H1 (cell line): ENCODE measurements at regions not wholly inside any gene's neighbourhood (a gene's known extent, or its start where the extent isn't known, plus 50 kb on each side); places are given as distances from the start of the nearest gene placed in this dataset.

Experiments
- EZH2 ChIP-seq: fragments of 200-600 bp; sonication (generic); IDR thresholded peaks from 2 replicates; pipeline ENCODE4 v1.7.1; 2012; ENCODE audit warnings: low read depth, mild to moderate bottlenecking, moderate library complexity, low read length, inconsistent platforms; ENCODE audit not compliant: severe bottlenecking
- POLR2A ChIP-seq, 2 experiments: IDR thresholded peaks; 1 replicate in 1 of 2; 2 replicates in 1 of 2; pipeline ENCODE4 v1.6.1; 2011; ENCODE audit warnings: low read depth in 2 of 2, low read length in 2 of 2, mild to moderate bottlenecking in 2 of 2; ENCODE audit errors: control extremely low read depth in 1 of 2
- TF ChIP-seq, protein P1 (sequence below), 3 experiments: IDR thresholded peaks; 1 replicate in 2 of 3; 2 replicates in 1 of 3; pipeline versions ENCODE4 v1.5.1 to v1.6.1; 2011; ENCODE audit warnings: low read length in 3 of 3, mild to moderate bottlenecking in 3 of 3, inconsistent platforms in 2 of 3, low read depth in 1 of 3, moderate library complexity in 1 of 3; ENCODE audit not compliant: insufficient read depth in 1 of 3; ENCODE audit errors: control extremely low read depth in 1 of 3

DNA sequence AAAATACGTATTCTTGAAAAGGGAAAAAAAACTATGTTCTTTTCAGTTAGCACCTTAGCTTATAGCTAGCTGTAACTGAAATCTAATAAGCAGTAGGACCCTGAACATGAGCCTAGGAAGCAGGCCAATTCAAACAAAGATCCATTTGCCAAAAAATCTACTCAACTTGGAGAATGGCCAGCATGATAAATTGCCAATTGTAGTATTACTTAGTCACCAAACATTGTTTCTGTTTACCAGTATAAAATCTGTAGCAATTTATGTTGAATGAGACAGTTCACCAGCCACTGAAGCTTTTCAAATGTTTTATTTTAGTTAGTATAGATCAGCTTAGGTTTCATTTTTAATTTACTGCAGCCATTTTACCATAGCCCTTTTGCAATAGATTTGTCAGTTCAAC is 323.6 kb upstream of the DIPK2B start:
- TF ChIP-seq EZH2, result no peak
- no peak for TF ChIP-seq POLR2A (IDR thresholded peaks at IDR 0.05; ENCODE audit: control extremely low read depth in 1 of 2, low read depth in 2 of 2, low read length in 2 of 2)
- TF ChIP-seq, protein P1, sequence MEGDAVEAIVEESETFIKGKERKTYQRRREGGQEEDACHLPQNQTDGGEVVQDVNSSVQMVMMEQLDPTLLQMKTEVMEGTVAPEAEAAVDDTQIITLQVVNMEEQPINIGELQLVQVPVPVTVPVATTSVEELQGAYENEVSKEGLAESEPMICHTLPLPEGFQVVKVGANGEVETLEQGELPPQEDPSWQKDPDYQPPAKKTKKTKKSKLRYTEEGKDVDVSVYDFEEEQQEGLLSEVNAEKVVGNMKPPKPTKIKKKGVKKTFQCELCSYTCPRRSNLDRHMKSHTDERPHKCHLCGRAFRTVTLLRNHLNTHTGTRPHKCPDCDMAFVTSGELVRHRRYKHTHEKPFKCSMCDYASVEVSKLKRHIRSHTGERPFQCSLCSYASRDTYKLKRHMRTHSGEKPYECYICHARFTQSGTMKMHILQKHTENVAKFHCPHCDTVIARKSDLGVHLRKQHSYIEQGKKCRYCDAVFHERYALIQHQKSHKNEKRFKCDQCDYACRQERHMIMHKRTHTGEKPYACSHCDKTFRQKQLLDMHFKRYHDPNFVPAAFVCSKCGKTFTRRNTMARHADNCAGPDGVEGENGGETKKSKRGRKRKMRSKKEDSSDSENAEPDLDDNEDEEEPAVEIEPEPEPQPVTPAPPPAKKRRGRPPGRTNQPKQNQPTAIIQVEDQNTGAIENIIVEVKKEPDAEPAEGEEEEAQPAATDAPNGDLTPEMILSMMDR (IDR thresholded peaks at IDR 0.05; ENCODE audit: control extremely low read depth in 1 of 3, insufficient read depth in 1 of 3, low read depth in 1 of 3, low read length in 3 of 3), result no peak
